Testis (tissue), 2 donors: ENCODE measurements at regions not wholly inside any gene's neighbourhood (a gene's known extent, or its start where the extent isn't known, plus 50 kb on each side); places are given as distances from the start of the nearest gene placed in this dataset.

Experiments used
- DNase-seq: peaks from one replicate; pipeline ENCODE4 v3.0.0-alpha.2; 2019
- H3K27ac ChIP-seq, 2 donors: fragments of 200-600 bp; sonication (generic); one replicate each; pipeline ENCODE4 v1.5.1; 2019
- H3K27me3 ChIP-seq: fragments of 200-600 bp; sonication (generic); one replicate; pipeline ENCODE4 v1.5.1; 2019
- H3K36me3 ChIP-seq: fragments of 200-600 bp; sonication (generic); one replicate; pipeline ENCODE4 v1.5.1; 2017; ENCODE audit warnings: low read depth; ENCODE audit errors: missing control alignments
- H3K4me1 ChIP-seq: fragments of 200-600 bp; sonication (generic); one replicate; pipeline ENCODE4 v1.5.1; 2019
- H3K4me3 ChIP-seq, 2 donors: fragments of 200-600 bp; sonication (generic); one replicate each; pipeline ENCODE4 v1.5.1; 2017 to 2019
- H3K9me3 ChIP-seq: fragments of 200-600 bp; sonication (generic); one replicate; pipeline ENCODE4 v1.5.1; 2017
- CTCF ChIP-seq, 3 experiments: fragments of 450-650 bp in 2 of 3; fragments of 200-600 bp in 1 of 3; sonication (generic) in 1 of 3; IDR thresholded peaks; one replicate each; pipeline ENCODE4 v1.5.1; 2016 to 2019; ENCODE audit warnings: antibody characterized with exemption in 3 of 3, mild to moderate bottlenecking in 2 of 3, moderate library complexity in 1 of 3
- POLR2A ChIP-seq: fragments of 450-650 bp; IDR thresholded peaks from one replicate; pipeline ENCODE4 v1.6.1; 2017; ENCODE audit warnings: antibody characterized with exemption, mild to moderate bottlenecking, moderate library complexity
- WGBS, 2 donors: methylation state at CpG; one replicate each; pipeline ENCODE4 v1.1.5; 2018; 5-methylcytosine and 5-hydroxymethylcytosine counted together
- intact Hi-C: fragments of 100-400 bp; cut with DNase I; formaldehyde crosslinking; loops from one replicate; pipeline ENCODE4 v1.15.1; 2023; ENCODE audit warnings: low total_unique reads

- Histone ChIP-seq H3K9me3 (no peaks in the 10 kb centered on the region), H3K4me1 (no peaks in the 10 kb centered on the region), H3K36me3 (no peaks in the 10 kb centered on the region), H3K27ac (no peak overlapping the region), H3K27me3 (no peaks in the 10 kb centered on the region), H3K4me3 (no peak overlapping the region)
- DNase-seq: no peak
- 35 to 42% methylated on average over 7 of the region's 7 CpGs for WGBS, 2 donors
- intact Hi-C loops: no loop called here
- TF ChIP-seq CTCF (IDR thresholded peaks at IDR 0.05) (no peak), POLR2A (no peak)
Measured at GRCh38 chr20:56689318-56689717, 60.2 kb downstream of the TFAP2C start.

GRCh38 chr20:56689852-56690485 lies 60.9 kb downstream of the TFAP2C start:
- no peak for DNase-seq
- Histone ChIP-seq H3K27me3 (no peaks in the 10 kb centered on the region), H3K4me3 (no peak overlapping the region), H3K27ac (no peak overlapping the region), H3K9me3 (no peaks in the 10 kb centered on the region), H3K4me1 (no peaks in the 10 kb centered on the region), H3K36me3 (no peaks in the 10 kb centered on the region)
- TF ChIP-seq CTCF (IDR thresholded peaks at IDR 0.05) (no peak), POLR2A (no peak)
- 54 to 74% methylated on average over 3 to 8 of the region's 8 CpGs for WGBS, 2 donors
- intact Hi-C loops: no loop called here

GRCh38 chr20:56690531-56691175 lies 61.5 kb downstream of the TFAP2C start:
- 67 to 73% methylated on average over 9 to 11 of the region's 11 CpGs for WGBS, 2 donors
- Histone ChIP-seq H3K4me1 (no peaks in the 10 kb centered on the region), H3K4me3 (no peak overlapping the region), H3K27ac (no peak overlapping the region), H3K36me3 (no peaks in the 10 kb centered on the region), H3K9me3 (no peaks in the 10 kb centered on the region), H3K27me3 (no peaks in the 10 kb centered on the region)
- intact Hi-C loops: no loop called here
- DNase-seq: no peak
- TF ChIP-seq CTCF (IDR thresholded peaks at IDR 0.05) (no peak), POLR2A (no peak)

- DNase-seq: peak; percentile 21
- Histone ChIP-seq H3K36me3 (no peaks in the 10 kb centered on the region), H3K4me1 (no peaks in the 10 kb centered on the region), H3K27me3 (no peaks in the 10 kb centered on the region), H3K9me3 (no peaks in the 10 kb centered on the region), H3K4me3 (no peak overlapping the region), H3K27ac (no peak overlapping the region)
- TF ChIP-seq CTCF (IDR thresholded peaks at IDR 0.05) (no peak), POLR2A (no peak)
- intact Hi-C loops: no loop called here
- WGBS, 2 donors: 64 to 65% methylated on average over 8 to 11 of the region's 11 CpGs
Measured at GRCh38 chr20:56691325-56691998, 62.4 kb downstream of the TFAP2C start.
